GM04504 (cell line): ENCODE measurements at regions not wholly inside any gene's neighbourhood (a gene's known extent, or its start where the extent isn't known, plus 50 kb on each side); places are given as distances from the start of the nearest gene placed in this dataset.
A peak's percentile ranks its signal among the peaks of the same experiment; 100 is the strongest.

Source experiments
- DNase-seq: peaks from one replicate; pipeline ENCODE4 v3.0.0-alpha.2; 2012; ENCODE audit warnings: low read depth

DNA sequence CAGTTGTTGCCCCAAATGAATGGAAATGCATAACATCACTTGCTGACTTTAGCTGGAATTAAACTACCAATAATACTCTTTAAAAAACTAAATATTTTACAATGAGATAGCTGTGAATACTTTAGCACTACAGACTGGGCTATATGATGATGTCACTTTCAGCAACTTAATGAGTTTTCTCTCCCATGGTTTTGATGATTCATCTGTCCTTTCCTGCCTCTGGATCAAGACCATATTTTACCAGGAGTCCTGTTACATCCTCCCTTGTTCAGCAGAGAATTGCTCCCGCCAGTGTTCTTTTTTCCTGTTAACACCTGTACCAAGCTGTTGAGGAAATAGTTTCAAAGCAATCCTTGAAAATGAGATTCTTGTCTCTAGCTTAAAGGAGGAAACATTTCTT lies 543.0 kb downstream of the SPRY1 start:
- DNase-seq: peak; percentile 42

DNA sequence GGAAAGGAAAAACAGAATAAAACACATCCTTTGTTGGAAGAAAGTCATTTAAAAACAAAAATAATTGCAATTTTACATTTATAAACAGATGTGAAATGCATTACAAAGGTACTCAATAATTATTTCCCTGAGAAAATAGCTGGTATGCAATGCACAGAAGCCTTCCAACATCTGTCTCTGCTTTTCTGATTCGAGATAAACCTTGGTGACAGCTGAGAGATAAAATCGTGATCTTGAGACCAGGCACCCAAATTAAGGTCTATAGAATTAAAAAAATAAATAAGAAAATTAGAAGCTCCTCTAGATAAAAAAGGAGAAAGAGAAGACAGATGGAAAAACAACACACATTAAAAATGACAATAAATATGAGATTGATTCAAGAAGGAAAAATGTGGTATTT lies 544.0 kb downstream of the SPRY1 start:
- DNase-seq: no peak

DNA sequence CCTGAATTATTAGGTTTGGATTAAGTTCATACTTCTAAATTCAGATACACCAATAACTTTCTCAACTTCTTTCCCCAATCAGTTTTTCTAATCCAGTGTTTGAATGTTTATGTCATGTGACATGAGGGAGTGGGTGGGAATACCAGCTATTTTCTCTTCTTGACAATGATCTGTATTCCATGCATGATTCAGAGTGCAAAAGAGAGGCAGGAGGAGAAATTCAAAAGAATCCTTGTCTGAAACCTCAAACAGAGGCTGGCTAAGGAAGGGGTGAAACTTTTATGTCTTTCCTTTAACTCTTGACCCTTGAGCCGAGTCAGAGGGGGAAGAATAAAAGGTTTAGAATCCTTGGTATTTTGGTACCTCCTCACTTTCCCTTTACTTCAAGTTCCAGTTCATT lies 544.7 kb downstream of the SPRY1 start:
- DNase-seq: no peak

DNA sequence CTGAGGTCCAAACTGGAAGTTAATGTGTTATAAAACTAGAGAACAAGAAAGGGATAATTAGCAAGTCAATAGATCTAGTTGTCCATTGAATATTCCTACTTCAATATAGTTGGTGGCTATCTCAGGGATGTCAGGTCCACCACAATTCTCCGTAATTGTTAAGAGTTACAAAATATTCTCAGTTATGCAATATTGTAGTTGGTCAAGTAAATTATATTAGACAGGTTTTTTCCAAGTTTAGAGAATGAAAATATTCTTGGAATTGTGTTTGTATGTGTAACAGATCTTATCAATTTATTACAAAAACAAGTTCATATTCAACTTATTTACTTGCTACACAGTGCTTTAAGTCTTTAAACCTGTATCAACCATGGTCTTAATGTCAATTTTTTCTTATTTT lies 547.4 kb downstream of the SPRY1 start:
- DNase-seq: no peak

DNA sequence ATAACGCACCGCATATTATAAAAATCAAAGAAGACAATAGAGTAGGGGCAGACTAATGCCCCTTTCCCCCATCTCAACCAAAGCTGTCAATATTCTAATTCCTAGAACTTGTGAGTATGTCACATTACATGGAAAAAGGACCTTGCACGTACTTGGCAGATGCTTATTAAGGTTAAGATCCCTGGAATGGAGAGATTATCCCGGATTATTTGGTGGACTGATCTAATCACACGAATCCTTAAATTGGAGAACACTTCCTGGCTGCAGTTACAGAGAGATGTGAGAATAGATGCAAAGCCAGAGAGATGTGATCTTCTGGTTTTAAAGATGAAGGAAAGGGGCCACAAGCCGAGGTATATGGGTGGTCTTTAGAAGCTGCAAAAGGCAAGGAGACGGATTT lies 548.7 kb downstream of the SPRY1 start:
- no peak for DNase-seq

DNA sequence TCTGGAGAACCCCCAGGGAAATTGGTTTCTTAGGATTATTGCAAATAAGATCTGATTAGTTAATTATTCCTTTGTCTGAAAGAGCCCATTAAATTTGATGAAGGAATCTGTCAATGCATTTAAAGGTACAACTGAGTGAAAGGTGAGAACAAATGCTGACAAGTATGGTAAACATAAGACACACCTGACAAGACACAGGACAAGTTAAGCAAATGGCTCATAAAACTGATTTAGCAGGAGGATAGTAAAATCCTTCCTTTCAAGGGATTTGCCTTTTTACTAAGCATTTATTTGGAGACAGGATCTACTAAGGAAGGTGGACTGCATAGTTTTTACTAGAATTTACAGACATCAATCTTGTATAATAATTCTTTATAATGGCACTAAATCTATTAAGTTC lies 553.9 kb downstream of the SPRY1 start:
- DNase-seq: no peak

DNA sequence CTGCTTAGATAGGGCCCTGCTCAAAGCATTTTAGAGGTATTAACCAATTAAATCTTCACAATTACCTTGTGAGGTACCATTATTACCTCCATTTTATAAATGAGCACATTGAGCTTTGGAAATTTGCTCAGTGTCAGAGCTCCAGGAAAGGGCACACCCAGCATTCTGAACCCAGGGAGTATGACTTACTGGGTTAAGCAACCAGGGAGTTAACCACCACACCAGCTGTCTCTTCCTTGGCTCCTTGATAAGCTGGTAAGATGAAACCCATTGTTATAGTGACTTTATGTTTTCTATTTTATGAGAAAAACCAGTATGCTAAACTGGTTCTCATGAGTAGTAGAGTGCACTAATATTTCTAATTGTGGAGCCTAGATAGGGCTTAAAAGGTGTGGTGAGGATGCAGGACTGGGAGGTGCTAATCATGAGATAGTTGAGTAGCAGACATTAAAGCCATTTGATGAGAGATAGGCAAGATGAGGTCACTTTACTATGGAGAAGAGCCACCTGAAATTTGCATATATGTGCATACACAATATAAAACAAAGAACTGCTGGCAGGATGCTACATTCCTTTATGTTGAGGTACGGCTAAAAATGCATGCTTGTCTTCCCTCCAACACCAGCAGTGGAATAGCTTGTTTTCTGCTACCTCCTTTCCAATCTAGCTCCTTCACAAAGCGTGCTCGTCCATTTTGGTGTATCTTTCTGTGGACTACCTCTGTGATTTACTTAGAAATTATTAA lies 556.1 kb downstream of the SPRY1 start:
- DNase-seq: no peak

DNA sequence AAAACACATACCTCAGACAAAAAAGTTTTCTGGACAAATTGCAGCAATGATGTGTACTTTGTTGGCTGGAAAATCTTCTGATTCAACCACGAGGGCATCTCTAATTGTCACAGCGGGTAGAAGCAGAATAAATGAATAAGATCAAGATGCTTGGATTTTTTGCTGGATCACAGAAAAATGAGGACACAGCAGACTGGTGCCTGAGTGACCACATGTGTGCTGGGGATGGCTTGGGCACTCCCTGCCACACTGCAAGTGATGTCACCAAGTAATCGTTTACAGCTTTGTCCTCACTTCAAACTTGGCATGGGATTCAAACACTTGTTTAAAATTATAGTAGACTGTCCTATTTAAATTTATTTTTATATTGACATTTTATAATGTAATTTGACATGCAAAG lies 557.0 kb downstream of the SPRY1 start:
- DNase-seq: no peak

DNA sequence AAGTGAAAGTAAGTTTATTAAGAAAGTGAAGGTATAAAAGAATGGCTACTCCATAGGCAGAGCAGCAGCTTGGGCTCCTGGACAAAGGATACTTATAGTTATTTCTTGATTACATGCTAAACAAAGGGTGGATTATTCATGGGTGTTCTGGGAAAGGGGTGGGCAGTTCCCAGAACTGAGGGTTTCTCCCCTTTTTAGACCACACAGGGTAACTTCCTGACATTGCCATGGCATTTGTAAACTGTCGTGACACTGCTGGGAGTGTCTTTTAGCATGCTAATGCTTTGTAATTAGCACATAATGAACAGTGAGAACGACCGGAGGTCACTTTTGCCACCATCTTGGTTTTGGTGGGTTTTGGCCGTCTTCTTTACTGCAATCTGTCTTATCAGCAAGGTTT lies 557.6 kb downstream of the SPRY1 start:
- no peak for DNase-seq

DNA sequence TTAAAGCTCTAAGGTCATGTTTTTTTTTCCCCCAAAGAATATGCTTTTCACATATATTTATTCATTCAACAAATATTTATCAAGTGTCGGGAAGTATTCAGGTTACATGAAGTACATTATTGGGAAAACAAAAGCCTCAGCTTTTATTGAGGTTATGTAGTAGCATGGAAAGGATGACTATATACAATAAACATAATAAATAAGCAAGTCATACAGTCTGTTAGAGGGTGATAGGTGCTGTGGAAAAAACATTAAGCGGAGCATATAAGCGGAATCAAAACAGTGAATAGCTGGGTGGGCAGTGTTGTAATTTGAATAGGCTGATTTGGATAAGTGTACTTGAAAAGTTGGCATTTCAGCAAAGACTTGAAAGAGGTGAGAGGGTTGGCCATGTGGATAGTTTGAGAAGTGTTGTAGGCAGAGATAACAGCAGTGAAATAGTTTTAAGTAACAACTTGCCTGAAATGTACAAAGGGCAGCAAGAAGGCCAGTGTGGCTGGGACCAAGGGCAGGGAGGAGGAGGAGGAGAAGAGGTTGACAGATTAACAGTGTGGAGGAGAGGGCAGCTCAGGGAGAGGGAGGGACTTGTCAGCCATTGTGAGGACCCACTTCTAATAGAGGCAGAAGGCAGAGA lies 558.7 kb downstream of the SPRY1 start:
- no peak for DNase-seq

DNA sequence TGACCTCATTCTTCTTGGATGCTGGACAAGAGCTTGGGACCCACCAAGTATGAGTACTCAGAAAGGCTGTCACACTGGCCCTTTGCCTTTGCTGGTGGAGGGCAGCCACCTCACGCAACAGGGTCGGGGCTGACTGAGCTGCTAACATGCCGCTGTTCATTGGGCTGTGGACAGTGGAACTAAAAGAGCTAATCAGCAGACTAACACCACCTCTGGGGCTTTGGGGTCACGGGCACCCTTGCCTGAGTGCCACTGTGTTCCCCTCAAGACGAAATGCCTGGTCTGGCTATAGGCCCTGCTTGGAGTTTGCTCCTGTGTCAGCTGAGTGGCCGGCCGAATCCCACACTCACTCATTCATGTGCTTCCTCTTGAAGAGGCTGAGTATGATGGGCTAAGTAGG lies 559.6 kb downstream of the SPRY1 start:
- no peak for DNase-seq

DNA sequence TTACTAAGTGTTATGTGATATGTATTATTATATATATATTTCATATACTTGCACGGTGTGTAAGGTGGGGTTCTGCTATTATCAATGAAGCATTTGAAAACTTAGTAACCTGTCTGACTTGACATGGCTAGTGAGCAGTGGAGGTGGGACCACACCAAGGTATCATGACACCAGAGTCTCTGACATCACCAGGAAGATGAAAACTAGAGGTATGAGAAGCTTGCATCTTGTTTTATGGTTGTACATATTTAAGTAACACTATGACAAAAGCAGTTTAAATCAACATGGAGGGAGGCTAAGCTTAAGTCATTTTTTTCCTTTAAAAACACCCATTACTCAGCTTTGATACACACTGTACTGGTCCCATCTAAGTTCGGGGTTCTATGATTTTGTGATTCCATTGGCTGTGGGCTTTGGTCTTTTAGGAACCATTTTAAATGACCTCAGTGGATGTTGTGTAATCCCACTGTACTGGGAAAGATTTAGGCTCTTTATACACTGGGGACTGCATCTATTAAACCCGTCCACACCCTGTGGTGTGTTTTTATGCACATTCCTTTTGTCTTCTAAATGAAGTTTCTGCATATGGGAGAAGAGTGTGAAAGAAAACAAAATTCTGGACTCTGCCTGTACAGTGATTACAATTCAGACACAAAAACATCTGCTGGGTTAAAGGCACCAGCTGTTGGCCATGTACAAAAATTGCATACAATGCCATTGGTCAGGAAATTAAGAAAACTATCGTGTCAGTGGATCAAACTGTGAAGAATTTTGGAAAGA lies 570.6 kb downstream of the SPRY1 start:
- peak; percentile 44 for DNase-seq

DNA sequence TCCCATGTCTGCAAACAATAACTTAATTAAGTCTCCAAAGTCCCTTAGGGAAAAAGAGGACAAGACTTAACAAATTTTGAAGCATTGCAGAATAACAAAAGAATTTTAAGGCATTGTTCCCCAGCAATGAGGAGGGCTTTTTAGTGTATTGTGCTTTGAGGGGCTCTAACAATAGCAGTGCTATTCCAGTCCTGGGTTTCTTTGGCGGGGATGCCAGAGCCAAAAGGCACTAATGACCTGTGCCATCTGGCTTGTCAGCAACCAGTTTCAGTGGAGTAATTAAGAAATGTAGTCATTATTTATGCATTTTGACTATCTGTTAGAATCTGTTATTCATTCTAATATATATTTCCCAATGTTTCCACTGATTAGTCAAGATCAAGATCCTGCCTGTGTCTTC lies 575.4 kb downstream of the SPRY1 start:
- DNase-seq: no peak

DNA sequence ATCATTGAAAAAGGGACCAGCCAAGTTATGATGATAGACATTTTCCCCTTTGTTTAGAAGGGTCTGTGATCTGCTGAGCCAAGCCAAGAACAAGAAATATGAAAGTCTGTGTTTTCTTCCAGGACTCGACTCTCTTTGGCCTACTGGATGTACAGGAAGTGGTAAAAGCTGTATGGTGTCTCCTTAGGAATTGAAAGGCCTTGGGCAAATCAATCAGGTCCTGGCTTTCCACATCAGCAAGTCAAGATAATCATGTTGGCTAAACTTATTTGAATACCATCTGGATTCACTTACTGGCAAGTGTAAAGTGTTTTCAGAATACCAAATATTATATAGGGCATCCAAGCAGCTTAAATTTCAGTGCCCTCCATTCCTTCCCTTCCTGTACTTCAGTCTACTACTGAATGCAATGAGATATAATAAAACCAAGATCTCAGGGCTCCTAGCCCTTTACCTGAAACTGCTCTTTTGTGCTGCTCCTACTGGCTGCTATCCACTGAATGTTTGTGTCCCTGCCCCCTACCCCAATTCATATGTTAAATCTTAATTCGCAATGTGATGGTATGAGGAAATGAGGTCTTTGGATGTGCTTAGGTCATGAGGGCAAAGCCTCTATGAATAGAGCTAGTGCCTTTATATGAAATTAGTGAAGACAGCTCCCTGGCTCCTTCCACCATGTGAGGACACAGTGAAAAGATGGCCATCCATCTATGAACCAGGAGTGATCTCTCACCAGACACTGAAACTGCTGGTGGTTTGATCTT lies 578.0 kb downstream of the SPRY1 start:
- no peak for DNase-seq

DNA sequence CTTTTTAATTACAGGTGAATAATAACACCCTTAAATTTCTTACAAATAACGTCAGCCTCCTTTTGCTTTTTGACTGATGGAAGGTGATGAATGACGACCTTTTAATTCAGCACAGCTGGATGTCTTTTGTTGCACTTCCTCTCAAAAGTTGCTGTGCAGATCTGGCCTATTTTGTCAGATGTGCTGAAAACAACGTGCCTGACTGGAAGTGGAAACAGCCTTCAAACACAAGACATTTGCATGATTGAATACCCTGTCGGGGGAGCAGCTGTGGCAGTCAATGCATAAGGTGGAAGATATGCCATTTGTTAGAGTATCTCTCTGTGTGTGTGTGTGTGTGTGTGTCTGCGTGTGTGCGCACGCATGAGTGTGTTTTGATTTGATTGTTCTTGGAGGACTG lies 579.7 kb downstream of the SPRY1 start:
- DNase-seq: no peak

DNA sequence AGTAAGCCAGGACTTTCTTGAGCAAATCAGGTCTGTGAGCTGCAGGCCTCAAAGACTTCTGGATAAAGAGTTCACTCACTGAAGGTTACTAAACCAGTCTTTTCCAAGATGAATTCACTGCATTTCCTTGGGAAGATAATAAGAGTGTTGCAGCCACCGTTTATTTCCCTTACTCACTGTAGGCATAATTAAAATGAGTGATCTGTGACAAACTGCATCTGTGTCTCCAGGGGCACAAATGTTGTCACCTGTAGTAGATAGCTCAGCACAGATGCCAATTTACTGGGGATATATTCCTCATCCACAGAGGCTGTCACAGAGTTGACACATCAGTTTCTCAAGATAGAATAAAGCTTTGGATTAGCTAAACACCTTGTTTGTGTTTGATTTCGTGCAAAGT lies 580.2 kb downstream of the SPRY1 start:
- no peak for DNase-seq

DNA sequence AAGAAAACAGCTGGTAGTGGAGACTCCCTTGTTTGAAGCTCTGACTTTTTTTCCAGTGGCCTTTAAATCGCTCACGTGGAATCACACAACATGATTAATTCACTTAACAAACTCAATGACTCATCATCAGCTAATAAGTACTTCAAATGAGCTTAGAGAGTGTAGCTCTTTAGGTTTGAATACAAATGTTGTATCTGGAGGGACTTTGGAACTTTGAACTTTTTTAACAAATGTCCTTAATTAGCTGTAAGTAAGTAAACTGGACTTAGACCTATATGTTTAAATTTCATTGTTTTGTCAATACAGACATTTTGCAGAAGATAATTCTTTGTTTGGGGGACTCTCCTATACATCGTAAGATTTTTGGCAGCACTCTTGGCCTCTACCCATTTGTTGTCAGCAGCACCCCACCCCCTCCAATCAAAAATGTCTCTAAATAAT lies 581.1 kb downstream of the SPRY1 start:
- no peak for DNase-seq

DNA sequence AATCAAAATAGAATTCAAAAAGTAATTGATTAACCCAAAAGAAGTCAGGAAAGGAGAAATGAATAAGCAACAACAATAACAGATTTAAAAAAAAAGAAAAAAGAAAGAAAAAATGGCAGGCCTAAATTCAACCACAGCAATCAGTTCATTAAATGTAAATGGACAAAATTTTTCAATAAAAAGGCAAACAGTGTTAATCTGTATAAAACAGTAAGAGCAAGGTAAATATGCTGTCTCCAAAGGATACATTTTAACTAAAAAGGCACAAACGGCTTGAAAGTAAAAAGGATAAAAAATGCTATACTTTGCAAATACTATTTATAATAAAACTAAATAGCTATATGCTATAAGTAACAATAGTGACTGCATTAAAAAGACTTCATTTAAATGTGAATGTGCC lies 582.0 kb downstream of the SPRY1 start:
- DNase-seq: no peak

DNA sequence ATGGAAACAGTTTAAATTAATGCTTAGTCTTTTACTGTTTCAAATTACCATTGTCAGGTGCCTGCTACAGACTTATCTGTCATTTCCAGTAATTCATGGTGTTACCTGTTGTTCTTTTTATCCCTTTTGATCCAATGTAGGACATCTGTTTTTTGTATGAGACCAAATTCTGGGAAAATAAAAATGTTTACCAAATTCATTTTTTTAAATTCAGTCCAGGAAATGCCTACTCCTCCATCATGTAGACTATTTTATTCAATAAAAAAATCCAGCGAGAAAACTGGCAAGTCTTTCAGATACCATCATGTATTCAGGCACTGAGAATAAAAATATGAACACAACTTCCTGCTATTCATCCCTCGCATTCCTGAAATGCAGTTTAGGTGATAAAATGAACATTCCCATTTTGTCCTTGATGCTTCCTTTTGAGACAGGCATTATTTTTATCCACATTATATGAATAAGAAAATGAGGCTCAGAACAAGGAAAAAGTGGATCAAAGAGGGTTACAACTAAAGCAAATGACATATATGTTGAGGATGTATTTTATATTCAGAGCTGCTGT lies 584.2 kb downstream of the SPRY1 start:
- DNase-seq: no peak

DNA sequence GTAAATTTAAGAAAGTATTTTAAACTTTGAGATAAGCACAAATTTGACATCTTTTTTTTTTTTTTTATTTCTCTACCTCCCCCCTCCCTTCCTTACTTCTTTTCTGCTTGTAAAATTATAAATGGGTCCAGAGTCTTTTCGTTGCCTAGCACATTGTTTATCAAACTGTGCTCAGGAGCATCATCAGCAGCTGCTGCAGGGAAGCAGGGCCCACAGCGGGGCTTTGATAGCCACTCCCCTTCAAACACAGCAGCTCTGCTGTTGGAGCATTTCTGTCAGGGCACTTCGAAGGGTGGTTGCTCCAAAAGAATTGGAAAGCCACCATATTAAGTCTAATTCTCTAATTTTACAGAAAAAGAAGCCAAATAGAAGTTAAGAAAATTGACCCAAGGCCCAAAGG lies 588.3 kb downstream of the SPRY1 start:
- DNase-seq: no peak

DNA sequence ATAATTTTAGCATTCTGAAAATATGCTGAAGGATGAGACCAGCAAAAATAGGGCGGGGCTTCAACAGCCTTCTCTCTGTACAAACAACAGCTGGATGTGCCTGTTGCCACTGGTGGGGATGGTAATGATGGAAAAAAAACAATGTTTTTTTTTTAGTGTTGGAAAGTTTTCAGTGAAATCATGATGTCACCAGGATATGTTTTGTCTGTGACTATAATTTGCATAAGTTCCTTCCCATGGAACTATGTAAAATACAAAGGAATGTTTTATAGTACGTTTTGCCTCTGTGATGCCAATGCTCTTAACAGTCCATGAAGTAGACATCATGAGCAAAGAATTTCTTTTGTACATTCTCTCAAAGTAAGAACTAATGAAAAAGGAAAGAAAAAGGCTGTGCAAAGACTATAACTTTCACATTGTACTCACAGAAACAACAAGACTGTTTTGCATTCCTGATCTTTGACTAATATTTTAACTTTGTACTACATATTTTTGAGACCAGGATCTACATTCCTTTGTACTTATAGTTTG lies 589.7 kb downstream of the SPRY1 start:
- peak; percentile 81 for DNase-seq

DNA sequence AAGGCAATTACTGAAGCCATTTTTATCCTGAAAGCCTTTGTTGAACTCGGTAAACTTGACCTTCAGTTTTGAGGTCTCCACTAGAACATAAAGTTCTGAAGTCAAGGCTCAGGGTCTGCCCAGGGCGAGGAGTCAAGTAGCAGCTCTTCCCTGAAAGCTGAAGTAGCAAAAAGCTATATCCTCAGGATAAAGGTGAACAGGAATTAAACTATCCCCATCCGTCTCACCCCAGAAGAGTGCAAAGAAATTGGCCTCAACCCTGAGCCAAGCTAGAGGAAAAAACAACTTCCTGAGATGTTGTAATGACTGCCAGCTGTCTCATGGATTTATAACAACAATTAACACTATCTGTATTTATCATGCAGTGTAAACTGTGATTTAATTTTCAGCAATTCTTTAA lies 590.8 kb downstream of the SPRY1 start:
- DNase-seq: no peak
